T-helper 1 cell treated with Interleukin-12 subunit alpha and Interleukin-12 subunit beta and Interleukin-4 antibody, amounts not matched to agents 30 ng/mL and 1 ng/mL, for 36 hours (primary cell): ENCODE measurements at regions not wholly inside any gene's neighbourhood (a gene's known extent, or its start where the extent isn't known, plus 50 kb on each side); places are given as distances from the start of the nearest gene placed in this dataset.

ENCODE experiments used
- intact Hi-C: fragments of 100-400 bp; cut with micrococcal nuclease; formaldehyde crosslinking; loops from one replicate; pipeline ENCODE4 v1.15.1; 2024

DNA sequence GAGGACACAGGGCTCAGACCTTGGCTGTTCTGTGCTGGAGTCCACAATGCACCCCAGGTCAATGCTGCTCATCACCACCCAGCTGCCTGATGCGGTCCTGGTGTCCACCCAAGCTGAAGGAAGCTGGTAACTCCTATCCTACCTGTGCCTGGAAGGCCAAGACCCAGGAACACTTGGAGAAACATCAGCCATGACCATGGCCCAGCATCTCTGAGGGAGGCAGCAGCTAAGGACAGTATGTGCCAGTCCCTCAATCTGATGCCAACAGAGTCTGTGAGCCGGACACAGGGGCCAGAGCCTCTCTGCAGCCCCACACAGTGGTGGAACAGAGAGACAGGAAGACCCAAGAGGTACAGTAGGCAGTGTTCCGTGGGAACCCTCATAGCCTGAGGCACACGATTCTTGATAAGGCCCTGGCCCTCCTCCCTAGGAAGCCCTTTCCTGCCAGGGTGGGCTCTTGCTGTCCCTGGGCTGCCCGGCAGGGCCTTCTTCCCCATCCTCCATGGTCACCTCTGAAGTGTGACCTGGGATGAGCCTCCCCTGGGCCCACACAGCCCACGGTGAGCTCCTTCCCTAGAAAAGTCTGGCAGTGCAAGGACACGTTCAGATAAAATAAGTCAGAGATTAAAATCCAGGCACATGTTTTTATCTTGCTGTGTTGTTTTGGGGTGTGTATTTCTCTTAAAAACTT lies 170.7 kb downstream of the THBS2 start:
- intact Hi-C loops = no loop called here

DNA sequence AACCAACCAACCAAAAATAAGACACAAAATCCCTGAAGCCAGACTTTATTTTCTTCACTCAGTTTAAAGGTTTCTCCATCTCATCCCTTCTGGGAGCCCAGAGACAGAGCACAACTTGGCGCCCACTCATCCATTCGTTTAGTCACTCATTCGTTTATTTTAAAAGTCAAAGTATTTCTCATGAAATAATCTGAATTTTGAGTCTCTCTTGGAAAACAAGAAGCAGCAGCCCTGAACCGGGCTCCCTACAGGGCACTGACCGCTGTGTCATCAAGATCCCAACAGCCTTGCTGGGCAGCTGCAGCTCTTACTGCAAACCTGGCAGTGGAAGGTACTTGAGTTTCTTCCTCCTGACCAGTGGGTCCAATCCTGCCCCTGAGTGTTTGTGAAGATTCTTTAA lies 171.6 kb downstream of the THBS2 start:
- intact Hi-C loops = no loop called here

GRCh38 chr6:169081248-169081647 lies 172.4 kb downstream of the THBS2 start:
- intact Hi-C loops = no loop called here

DNA sequence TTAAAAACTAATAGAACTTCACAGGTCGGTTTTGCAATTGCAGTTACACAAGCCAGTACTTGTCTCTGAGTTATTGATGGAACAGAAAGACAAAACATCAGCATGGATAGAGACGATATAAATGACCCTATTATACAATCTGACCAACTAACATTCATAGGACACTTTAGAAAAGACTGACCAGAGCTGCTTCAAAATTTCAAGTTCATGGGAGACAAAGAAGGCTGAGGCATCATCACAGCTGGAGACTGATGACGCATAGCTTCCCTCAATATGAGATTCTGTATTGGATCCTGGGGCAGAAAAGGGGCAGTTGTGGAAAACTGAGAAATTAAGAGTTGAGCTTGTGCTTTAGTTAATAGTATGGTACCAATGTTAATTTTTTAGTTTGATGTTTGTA lies 174.0 kb downstream of the THBS2 start:
- intact Hi-C loops = no loop called here

DNA sequence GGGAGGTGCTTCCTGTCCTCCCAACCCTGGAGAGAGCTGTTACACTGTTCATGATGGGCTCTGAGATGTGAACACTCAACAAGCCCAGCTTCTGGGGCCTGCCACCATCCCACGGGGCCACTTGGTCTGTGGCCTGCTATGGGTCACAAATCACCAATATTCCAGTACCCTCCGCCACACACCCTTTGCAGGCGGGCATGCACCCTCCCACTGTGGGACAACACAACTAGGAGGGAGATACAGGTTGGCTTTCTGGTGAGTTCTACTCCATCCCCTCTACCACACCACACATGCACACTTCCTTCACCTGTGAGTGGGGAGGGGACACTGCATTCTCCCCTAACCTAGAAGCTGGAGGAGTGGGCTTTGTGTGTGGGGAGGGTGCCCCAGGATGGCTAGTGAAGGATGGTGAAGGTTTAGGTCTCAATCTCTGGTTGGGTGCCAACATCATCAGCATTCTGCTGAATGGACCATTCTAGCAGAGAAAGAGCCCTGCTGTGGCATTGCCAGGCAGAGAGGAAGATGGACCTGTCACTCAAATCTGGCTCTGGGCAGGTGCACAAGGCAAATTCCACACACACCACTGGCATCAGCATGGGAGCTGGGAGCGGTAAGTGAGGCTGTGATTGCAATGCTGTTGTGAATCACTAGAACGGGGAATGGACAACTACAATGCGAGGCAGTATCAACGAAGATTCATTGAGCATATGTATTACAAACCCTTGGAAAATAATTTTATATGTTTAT lies 175.1 kb downstream of the THBS2 start:
- intact Hi-C loops = no loop called here

GRCh38 chr6:169075915-169076654 lies 177.6 kb downstream of the THBS2 start:
- intact Hi-C loops = no loop called here

DNA sequence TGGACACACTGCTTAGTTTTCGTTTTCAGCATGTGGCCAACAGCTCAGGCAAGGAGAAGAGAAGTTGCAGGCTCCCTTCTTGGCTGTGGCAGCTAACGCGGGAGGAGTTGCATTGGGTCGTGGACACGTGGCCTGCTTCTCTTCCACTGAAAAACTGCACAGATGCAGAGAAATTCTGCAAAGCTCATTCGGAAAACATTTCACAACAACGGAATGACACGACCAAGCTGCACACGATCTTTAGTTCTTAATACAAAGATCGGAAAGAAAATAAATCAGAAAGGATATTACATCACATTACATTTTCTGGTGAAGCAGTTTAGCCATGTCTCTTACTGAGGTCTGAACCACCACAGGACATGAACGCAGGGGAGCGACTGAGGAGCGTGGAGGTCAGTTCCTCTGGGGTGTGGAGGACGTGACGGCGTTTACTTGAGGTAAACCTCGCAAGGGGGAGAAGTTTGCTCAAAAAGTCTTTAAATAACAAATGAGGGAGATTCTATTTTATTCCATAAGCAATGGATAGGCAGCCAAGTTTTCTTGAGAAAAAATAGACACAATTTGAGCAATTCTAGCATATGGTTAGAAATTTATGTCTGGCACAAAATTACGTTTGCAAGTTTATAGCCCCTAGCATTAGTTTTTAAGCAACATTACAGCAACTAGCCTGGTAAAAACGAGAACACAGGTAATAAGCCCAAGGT lies 178.3 kb downstream of the THBS2 start:
- intact Hi-C loops = no loop called here

DNA sequence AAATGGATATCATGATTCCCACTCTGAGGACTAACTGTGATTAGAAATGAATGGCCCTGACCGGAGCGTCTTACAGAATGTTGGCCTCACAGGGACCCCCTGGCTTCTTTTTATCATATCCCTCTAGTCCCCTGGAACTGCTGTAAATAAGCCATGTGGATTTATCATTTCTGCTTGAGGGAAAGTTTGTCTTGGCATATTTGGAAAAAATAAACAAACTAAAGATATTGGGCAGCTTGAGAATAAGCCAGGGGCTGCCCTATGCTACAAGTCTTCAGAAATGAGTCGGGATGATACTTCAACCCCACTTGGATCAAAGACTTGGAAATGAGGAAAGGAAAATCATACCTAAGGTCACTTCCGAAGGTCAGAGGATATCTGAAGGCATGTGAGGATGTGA lies 179.1 kb downstream of the THBS2 start:
- intact Hi-C loops = no loop called here

- intact Hi-C loops = no loop called here
Measured at GRCh38 chr6:169073311-169073710, 180.3 kb downstream of the THBS2 start.

DNA sequence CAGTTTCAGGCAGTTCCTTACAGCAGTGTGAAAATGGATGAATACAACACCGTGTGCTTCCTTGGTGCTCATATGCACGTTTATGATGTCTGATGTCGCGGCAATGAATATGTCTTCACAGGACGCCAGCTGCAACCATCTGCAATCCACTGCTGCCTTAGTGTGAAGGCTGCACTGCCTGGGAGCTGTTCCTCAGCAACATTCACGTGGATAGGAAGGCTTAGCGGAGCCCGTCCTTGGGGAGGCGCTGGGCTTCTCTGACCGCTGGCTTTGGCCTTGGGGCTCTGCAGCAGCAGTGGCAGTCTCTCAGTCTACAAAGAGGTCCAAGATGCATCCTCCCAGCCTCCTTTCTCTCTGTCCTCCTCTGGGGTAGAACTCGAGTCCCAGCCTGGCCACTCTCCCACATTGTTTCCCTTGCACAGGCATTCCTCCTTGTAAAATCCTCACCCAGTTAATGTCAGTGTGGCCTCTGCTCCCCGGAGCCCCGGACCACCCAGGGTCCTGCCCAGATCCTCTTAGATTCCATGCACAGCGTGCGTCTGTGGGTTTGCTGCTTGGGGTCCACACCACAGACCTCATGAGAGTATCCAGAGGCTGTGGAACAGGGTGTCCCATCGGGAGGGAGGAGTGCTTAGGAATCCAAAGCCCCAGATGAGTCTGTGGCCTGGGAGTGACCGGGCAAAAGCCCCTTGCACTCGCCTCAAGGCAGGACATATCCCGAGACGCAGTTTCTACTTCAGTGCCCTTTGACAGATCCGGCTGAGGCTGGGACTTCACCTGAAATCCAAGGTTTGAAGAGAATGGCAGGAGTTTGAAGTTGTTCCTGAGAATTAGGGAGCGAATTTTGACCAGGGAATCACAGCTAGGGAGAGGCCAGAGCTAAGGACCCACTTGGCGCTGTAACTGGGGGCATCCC lies 181.3 kb downstream of the THBS2 start:
- intact Hi-C loops = no loop called here

GRCh38 chr6:169071394-169071793 lies 182.3 kb downstream of the THBS2 start:
- intact Hi-C loops = no loop called here

DNA sequence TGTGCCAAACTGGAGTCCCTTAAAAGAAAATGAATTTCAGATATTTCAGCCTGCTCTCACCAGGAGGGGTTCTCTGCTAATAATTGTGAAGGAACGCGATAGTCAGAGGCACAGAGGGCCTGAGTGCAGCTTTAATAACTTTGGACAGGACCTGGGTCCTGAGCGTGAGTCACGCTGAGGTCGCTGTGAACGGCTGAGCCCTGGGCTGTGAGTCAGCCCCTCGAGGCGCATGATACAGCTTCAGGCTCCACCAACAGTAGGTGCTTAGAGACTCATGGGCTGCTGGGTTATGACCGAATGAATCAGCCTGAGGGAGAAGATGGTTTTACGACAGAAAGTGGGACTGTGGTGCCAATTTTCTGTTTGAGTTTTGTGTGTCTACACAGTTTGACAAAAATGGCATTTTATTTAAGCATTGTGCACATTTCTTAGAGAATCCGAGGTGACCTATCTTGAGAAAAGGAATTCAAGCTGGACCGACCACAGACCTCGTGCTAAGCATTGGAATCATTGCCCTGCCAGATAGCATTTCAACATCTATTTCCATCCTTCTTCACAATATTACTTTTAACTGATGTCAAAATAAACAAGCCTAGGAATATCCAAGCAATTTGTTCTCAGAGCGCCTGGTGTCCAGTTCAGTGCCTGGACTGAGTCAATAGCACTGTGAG lies 183.0 kb downstream of the THBS2 start:
- intact Hi-C loops = no loop called here

DNA sequence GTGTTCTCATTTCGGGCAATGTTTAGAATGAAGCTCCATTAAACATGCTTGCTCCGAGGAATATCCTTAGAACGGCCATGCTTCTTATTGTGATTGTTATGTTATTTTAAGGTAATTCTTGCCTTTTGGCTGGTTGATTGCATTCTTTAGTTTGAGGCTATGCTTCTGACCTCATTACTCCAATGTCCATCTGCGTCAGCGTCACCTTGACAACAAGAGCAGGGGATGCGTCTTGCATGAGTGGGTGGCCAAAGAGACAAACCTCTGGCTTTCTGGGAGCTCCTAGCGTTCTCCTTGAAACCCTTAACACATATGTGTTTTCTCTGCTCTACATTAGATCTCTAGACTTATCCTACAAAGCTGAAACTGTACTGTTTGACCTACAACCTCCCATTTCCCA lies 184.3 kb downstream of the THBS2 start:
- intact Hi-C loops = no loop called here

DNA sequence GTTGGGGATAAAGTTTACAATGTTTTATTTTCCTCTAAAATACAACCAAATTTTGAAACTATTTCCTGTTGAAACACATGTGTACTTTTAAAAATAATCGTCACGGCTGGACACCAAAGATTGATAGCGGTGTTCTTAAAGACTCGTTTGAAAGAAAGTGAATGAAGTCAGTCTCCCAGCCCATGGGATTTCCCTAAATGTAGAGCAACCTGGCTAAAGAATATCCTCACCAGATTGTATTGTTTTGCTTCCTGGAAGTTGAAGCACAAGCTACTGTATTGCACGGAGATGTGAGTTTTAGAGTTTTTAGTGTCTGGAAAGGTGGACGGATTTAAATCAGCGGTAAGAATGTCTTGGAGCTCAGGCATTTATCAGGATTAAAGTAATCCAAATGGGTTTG lies 189.5 kb downstream of the THBS2 start:
- intact Hi-C loops = no loop called here

GRCh38 chr6:169062272-169062671 lies 191.4 kb downstream of the THBS2 start:
- intact Hi-C loops = no loop called here

GRCh38 chr6:169058634-169059033 lies 195.0 kb downstream of the THBS2 start:
- intact Hi-C loops = no loop called here

GRCh38 chr6:169052462-169052861 lies 201.2 kb downstream of the THBS2 start:
- intact Hi-C loops = no loop called here

- intact Hi-C loops = no loop called here
Measured at GRCh38 chr6:169051371-169051770, 202.3 kb downstream of the THBS2 start.

GRCh38 chr6:169048865-169049205 lies 204.8 kb downstream of the THBS2 start:
- intact Hi-C loops = no loop called here

DNA sequence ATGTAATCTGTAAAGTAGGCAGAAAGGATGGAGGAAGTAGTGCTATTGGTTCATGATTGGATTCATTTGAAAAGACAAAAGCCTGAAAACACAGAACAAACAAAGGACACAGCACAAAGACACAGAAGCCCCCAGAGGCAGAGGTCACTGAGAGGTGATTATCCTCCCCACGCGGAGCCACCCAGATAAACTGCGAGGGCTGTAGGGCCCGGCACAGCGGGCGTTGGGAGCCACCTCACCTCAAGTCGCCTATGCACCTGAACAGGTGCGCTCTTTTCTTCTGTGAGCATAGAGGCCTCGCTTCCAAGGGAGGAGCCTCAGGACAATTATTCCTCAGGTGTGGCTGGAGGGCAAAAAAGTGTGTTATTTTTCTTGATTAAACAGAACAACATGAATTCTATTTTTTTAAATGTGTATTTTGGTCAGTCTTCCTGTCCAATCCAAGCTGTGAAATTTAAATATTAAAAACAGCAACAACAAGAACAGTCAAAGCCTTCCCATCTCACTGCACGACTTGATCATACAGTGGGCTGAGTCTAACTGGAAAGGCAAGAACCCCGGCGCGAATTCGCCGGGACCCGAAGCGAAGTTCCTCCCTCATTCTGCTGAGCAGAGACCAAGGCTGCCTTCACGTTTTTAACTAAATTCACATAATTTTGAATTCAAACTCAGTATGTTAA lies 205.3 kb downstream of the THBS2 start:
- intact Hi-C loops = no loop called here
